Ureter (tissue), 1 donor: ENCODE measurements at regions not wholly inside any gene's neighbourhood (a gene's known extent, or its start where the extent isn't known, plus 50 kb on each side); places are given as distances from the start of the nearest gene placed in this dataset.

Experiments used
- DNase-seq: peaks from one replicate; pipeline ENCODE4 v3.0.0-alpha.2; 2020; ENCODE audit warnings: low spot score
- donor health status: DM: yes; HTN: yes; CAD: no.

- no peak for DNase-seq
Observed at GRCh38 chr13:106238690-106239089, 296.8 kb downstream of the EFNB2 start.

GRCh38 chr13:106234636-106235035 is 300.8 kb downstream of the EFNB2 start:
- DNase-seq = no peak

- no peak for DNase-seq
Observed at GRCh38 chr13:106233134-106233735, 302.2 kb downstream of the EFNB2 start.

- DNase-seq = no peak
Observed at GRCh38 chr13:106232681-106233080, 302.8 kb downstream of the EFNB2 start.

- DNase-seq = no peak
Observed at GRCh38 chr13:106230450-106230849, 305.0 kb downstream of the EFNB2 start.

- DNase-seq = no peak
Observed at GRCh38 chr13:106225126-106225525, 310.3 kb downstream of the EFNB2 start.

- no peak for DNase-seq
Observed at GRCh38 chr13:106220211-106220610, 315.3 kb downstream of the EFNB2 start.

- DNase-seq = no peak
Observed at GRCh38 chr13:106213028-106213757, 322.3 kb downstream of the EFNB2 start.

GRCh38 chr13:106212386-106213010 is 323.0 kb downstream of the EFNB2 start:
- no peak for DNase-seq

GRCh38 chr13:106210324-106210723 is 325.1 kb downstream of the EFNB2 start:
- no peak for DNase-seq

GRCh38 chr13:106205871-106206270 is 329.6 kb downstream of the EFNB2 start:
- DNase-seq = no peak

- no peak for DNase-seq
Observed at GRCh38 chr13:106197496-106197895, 338.0 kb downstream of the EFNB2 start.

- DNase-seq = no peak
Observed at GRCh38 chr13:106187501-106188095, 347.9 kb downstream of the EFNB2 start.

GRCh38 chr13:106187101-106187500 is 348.4 kb downstream of the EFNB2 start:
- DNase-seq = no peak

GRCh38 chr13:106186366-106187030 is 349.0 kb downstream of the EFNB2 start:
- DNase-seq = no peak

GRCh38 chr13:106184790-106185189 is 350.7 kb downstream of the EFNB2 start:
- no peak for DNase-seq

GRCh38 chr13:106183410-106184065 is 351.9 kb downstream of the EFNB2 start:
- no peak for DNase-seq

- DNase-seq = no peak
Observed at GRCh38 chr13:106182404-106182803, 353.1 kb downstream of the EFNB2 start.

- DNase-seq = no peak
Observed at GRCh38 chr13:106178816-106179215, 356.6 kb downstream of the EFNB2 start.

- DNase-seq = no peak
Observed at GRCh38 chr13:106177146-106177545, 358.3 kb downstream of the EFNB2 start.

- no peak for DNase-seq
Observed at GRCh38 chr13:106176117-106176516, 359.3 kb downstream of the EFNB2 start.
